ENCODE measurements at regions not wholly inside any gene's neighbourhood (a gene's known extent, or its start where the extent isn't known, plus 50 kb on each side); places are given as distances from the start of the nearest gene placed in this dataset.
"Not testable (repeated sequence)": the region's sequence is repeated elsewhere in the genome, so short reads cannot be mapped to it uniquely, and the experiment has no call there.

GRCh38 chr9:74090921-74091320, 406.2 kb upstream of the RORB start:
- not testable (repeated sequence) for DNase-seq (ENCODE audit: low spot score)

DNA sequence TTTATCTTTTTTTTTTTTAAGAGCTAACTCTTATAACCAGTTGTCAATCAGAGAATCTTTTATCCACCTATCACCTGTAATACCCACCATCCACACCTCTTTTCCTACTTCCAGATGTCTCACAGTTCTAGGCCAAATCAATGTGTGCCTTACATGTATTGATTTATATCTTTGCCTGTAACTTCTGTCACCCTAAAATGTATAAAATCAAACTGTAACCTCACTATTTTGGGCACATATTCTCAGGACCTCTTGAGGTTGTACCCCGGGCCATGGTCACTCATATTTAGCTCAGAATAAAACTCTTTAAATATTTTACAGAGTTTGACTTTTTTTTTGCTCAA, 404.7 kb upstream of the RORB start:
- DNase-seq (ENCODE audit: low spot score) = no peak

GRCh38 chr9:74094037-74094436, 403.1 kb upstream of the RORB start:
- DNase-seq (ENCODE audit: low spot score) = not testable (repeated sequence)

DNA sequence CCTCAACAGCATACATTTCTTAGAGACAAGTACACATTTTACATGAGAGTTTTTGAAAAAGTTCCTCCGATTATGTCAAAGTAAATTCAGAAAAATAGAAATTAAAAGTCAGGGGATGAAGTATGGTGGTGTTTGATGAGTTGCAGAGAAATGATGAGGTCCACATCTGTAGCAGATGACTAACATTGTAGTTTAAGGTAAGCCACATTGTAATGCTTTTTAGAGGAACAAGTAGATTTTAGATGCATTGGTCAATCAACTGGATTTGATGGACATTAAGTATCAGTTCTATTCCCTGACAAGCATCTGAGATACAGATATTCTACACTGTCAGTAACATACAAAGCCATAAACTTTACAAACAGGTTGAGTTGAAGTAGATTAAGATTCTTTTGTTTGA, 402.4 kb upstream of the RORB start:
- DNase-seq (ENCODE audit: low spot score) = no peak

DNA sequence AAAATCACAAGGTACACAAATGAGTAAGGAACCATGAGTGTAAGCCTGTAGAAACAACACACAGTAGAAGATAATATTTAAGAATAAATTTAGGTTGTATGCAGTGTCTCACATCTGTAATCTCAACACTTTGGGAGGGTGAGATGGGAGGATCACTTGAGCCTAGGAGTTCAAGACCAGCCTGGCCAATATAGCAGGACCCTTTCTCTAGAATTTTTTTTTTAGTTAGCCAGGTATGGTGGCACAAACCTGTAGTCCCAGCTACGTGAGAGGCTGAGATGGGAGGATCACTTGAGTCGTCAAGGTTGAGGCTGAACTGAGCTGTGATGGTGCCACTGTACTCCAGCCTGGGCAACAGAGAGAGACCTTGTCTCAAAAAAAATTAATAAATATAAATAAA, 401.2 kb upstream of the RORB start:
- DNase-seq (ENCODE audit: low spot score) = no peak

GRCh38 chr9:74096420-74096819, 400.7 kb upstream of the RORB start:
- DNase-seq (ENCODE audit: low spot score) = no peak

DNA sequence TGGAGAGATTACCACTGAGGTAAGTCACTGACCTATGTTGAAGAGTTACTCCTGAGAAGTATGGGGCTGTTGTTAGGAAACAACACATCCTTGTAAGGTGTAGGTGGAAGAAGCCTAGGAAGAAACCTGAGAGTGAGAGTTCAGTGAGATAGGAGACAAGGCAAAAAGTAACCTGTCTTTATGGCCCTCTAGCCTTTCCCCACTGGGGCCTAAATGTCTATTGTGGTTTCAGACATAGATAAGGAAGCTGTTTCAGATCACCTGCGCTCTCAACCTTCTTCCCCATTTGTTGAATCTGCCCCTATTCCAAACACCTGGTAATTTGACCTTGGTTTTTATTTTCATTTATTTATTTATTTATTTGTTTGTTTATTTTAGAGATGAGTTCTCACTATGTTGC, 397.1 kb upstream of the RORB start:
- DNase-seq (ENCODE audit: low spot score) = no peak

GRCh38 chr9:74102148-74102547, 395.0 kb upstream of the RORB start:
- DNase-seq (ENCODE audit: low spot score) = not testable (repeated sequence)

DNA sequence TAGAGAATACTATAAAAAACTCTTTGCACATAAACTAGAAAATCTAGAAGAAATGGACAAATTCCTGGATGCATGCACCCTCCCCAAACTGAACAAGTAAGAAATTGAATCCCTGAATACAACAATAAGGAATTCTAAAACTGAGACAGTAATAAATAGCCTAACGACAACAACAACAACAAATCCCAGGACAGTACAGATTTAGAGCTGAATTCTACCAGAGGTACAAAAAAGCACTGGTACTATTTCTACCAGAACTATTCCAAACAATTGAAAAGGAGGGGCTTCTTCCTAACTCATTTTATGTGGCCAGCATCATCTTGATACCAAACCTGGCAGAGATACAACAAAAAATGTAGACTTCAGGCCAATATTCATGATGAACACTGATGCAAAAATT, 394.4 kb upstream of the RORB start:
- DNase-seq (ENCODE audit: low spot score) = no peak

DNA sequence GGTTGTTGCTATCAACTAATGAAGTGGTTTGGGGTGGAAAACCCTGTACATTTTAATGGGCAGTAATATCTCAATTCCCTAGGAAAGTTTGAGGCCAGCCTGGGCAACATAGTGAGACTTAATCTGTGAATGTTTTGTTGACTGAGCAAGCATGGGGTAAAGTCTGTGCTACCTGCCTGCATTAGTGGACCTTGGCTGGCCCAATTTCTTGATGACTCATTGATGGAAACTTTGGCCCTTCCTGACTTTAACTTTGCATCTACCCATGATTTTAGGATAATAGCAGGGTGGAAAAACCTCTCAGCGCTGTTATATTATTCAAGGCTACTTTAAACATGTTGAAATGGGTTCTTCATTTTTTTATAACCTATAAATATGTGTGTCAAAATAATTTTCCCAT, 389.4 kb upstream of the RORB start:
- no peak for DNase-seq (ENCODE audit: low spot score)

- DNase-seq (ENCODE audit: low spot score) = no peak
These were observed 381.2 kb upstream of the RORB start for GRCh38 chr9:74115976-74116375.

DNA sequence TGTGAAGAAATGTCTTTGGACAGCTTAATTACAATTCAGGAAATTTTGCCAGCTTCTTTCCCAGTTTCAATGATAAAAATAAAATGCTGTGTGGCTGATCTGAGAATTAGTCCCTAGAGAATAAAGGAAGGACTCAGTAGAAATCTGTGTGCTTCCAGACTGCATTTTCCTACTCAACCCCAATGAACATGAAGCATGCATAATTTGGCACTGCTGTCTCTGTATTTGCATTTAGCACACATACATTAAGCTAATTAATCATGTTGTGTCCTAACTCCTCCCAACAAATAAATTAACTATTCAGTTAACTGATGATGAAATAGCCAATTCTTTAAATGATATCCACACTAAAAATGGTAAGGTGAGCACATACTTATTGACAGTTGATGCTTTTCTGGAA, 380.0 kb upstream of the RORB start:
- no peak for DNase-seq (ENCODE audit: low spot score)

- DNase-seq (ENCODE audit: low spot score) = no peak
These were observed 379.4 kb upstream of the RORB start for GRCh38 chr9:74117731-74118130.

DNA sequence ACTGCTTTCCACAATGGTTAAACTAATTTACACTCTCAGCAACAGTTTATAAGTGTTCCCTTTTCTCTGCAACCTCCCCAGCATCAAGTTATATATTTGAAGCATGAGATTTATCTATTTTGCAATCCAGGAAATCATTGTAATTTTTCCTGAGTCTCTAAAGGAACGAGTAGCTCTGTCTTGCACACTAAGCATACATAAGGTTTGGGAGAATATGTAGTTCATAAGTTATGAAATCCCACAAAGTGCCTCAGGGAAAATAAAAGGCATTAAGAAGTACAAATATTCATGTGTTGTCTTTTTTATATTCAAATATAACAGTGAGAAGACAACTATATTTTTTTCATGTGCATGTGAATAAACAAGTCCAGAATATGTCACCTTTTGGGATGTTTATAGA, 377.1 kb upstream of the RORB start:
- no peak for DNase-seq (ENCODE audit: low spot score)

DNA sequence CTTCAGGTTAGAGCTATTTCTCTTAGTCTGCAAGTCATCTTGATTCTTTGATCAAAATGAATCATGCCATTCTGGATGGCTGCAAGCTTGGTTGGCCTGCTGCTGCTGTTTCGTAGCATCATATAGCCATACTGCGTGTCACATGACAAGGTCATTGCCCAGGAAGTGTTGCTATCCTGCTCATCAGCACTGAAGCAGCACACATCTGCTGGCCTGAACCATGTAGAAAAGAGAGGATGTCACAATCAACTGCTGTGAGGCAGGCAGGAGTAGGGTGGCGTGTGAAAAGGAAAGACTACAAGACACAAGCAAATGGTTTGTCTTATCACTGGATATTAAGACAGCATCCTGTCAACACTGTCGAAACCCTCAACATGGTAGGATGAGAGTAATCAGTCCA, 376.7 kb upstream of the RORB start:
- DNase-seq (ENCODE audit: low spot score) = no peak

DNA sequence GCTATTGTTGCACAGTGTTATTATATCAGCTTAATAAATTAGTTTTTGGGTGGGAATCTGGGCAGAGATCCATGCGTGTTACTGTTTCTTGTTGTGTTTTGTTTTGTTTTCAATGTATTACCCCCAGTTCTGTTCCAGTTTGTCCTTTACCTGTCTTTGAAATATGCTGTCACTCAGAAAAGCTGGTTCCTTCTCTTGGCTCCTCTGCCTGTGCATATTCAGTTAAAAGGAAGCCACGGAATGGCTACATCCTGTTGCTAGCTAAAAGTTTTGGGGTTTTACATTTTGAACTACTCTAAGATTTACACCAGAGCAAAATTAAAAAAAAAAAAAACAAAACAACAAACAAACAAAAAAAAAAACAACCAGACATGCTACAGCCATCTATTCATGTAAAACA, 374.9 kb upstream of the RORB start:
- DNase-seq (ENCODE audit: low spot score) = no peak

GRCh38 chr9:74122661-74123060, 374.5 kb upstream of the RORB start:
- no peak for DNase-seq (ENCODE audit: low spot score)

DNA sequence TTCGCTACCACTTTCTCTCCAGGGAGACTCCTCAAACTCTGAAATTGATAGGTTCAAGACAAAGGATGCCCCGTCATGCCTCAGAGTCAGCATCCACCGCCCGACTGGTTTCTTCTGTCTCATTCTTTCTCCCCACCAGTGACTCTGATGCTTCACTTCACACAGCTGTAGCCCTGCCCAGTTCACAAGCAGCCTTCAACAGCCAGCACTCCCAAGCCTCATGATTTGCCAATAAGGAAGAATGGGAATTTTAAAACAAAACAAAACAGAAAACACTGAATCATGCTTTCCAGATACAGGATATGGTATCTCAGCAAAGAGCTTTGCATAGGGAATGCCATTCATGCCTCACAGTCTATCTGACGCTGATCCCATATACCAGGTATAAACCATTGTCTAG, 371.2 kb upstream of the RORB start:
- DNase-seq (ENCODE audit: low spot score) = no peak

- DNase-seq (ENCODE audit: low spot score) = no peak
These were observed 364.1 kb upstream of the RORB start for GRCh38 chr9:74132986-74133385.

- DNase-seq (ENCODE audit: low spot score) = no peak
These were observed 363.2 kb upstream of the RORB start for GRCh38 chr9:74133921-74134320.

DNA sequence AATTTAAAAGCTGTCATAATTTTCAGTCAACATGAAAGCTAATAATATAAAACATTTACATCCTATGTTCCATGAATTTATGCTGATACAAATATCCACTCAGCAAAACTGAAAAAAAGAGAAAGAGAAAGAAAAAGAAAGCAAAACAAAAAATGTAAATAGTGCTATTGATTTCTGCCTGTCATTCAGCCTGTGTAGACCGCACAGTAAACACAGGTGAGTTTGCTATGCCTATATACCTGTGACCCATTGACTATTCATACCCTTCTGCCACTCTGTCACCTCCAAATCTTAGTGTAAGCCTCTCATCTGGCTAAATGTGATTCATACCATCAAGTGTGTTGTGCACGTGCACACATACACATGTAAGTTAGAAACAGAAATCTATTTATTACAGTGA, 359.0 kb upstream of the RORB start:
- no peak for DNase-seq (ENCODE audit: low spot score)

DNA sequence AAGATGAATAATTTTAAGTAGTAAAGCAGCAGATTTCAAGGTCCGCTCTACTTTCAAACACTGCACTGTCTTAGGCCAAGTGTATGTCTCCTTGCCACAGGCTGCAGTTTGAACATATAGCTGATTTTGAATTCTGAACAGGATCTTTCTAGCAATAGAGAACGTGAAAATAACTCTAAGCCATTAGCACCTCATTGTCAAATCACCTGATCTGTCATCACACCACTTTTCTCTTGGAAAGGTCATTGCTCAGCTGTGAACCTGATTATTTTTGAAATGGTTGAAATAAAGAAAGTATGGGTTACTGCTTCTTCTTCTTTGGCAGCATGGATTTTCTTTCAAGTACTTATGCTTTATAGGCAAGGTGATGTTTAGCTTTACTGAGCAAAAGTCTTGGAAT, 357.0 kb upstream of the RORB start:
- no peak for DNase-seq (ENCODE audit: low spot score)

DNA sequence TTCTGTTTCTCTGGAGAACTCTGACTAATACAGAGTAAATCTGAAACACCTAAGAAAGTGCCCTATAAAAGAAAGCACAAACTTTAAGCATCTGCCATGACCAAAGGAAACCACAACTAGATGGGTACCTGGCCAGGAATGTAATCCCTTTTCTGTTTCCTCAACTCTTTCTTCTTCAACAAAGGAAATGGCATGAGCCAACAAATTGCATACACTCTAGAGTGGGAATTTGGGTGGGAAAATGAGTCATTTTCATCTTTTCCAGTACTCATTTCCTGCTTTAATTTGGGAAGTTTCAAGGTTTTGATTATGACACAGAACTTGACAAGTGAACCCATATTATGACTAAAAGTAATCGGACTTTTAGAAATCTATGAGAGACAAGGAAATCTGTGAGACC, 349.2 kb upstream of the RORB start:
- DNase-seq (ENCODE audit: low spot score) = no peak

DNA sequence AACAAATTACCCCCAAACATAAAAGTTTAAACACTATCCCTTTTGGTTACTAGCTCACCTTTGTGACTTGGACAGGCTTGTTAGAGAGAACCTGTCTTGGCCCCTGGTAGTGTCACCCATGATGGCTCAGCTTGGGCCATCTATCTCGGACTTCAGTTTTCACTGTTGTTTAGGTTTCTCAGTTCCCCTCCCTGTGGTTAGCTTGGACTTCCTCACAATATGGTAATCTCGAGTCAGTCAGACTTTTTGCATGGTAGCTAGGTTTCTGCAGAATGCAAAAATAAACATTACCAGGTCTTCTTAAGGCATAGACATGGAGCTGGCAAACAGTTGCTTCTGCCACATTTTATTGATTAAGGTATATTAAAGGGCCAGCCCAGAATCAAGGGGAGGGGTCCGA, 324.3 kb upstream of the RORB start:
- DNase-seq (ENCODE audit: low spot score) = no peak

DNA sequence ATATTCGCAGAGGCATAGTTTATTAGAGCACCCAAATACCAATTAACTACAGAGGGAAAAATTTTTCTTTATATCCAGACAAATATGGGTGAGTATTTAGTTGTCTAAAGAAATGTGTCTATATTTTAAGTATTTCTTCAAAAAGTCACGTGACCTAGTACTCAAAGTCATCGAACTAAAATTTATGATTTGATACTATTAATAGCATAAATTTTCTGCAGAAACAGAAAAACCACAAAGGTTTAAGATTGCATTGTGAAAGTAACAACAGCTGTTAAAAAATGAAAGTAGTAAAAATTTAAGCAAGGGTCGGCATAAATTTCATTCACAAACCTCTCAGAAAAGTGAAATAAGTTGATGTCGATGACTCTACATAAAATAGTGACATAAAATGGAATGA, 323.9 kb upstream of the RORB start:
- DNase-seq (ENCODE audit: low spot score) = no peak
